Rectal smooth muscle tissue (tissue), 1 donor: ENCODE measurements at regions not wholly inside any gene's neighbourhood (a gene's known extent, or its start where the extent isn't known, plus 50 kb on each side); places are given as distances from the start of the nearest gene placed in this dataset.

Source experiments
- H3K27ac ChIP-seq: one replicate; pipeline ENCODE4 v1.7.0; 2013; ENCODE audit warnings: low read depth, low read length, inconsistent platforms
- H3K27me3 ChIP-seq: one replicate; pipeline ENCODE4 v1.7.0; 2013; ENCODE audit warnings: low read length; ENCODE audit not compliant: control insufficient read depth, insufficient read depth
- H3K36me3 ChIP-seq: one replicate; pipeline ENCODE4 v1.7.0; 2013; ENCODE audit warnings: low read length; ENCODE audit not compliant: control insufficient read depth, insufficient read depth
- H3K4me1 ChIP-seq: one replicate; pipeline ENCODE4 v1.7.0; 2013; ENCODE audit warnings: low read length; ENCODE audit not compliant: control insufficient read depth, insufficient read depth
- H3K4me3 ChIP-seq: one replicate; pipeline ENCODE4 v1.7.0; 2013; ENCODE audit warnings: low read length
- H3K9ac ChIP-seq: one replicate; pipeline ENCODE4 v1.7.0; 2013; ENCODE audit warnings: low read length

- Histone ChIP-seq H3K9ac (no peak overlapping the region), H3K36me3 (no peaks in the 10 kb centered on the region), H3K4me3 (no peak overlapping the region), H3K27ac (no peak overlapping the region), H3K4me1 (no peaks in the 10 kb centered on the region), H3K27me3 (peaks cover 3% of the 10 kb centered on the region)
Observed at GRCh38 chr2:120577721-120578295, 157.9 kb upstream of the GLI2 start.

GRCh38 chr2:120578576-120579352 is 156.9 kb upstream of the GLI2 start:
- no peak overlapping the region for H3K9ac ChIP-seq
- no peaks in the 10 kb centered on the region for H3K4me1 ChIP-seq
- H3K36me3 ChIP-seq: no peaks in the 10 kb centered on the region
- no peak overlapping the region for H3K4me3 ChIP-seq
- H3K27me3 ChIP-seq: peaks cover 3% of the 10 kb centered on the region
- no peak overlapping the region for H3K27ac ChIP-seq

- H3K9ac ChIP-seq: no peak overlapping the region
- H3K36me3 ChIP-seq: no peaks in the 10 kb centered on the region
- H3K27ac ChIP-seq: no peak overlapping the region
- no peak overlapping the region for H3K4me3 ChIP-seq
- no peaks in the 10 kb centered on the region for H3K4me1 ChIP-seq
- peaks cover 3% of the 10 kb centered on the region for H3K27me3 ChIP-seq
Observed at GRCh38 chr2:120579916-120580685, 155.6 kb upstream of the GLI2 start.

- Histone ChIP-seq H3K27ac (no peak overlapping the region), H3K4me1 (no peaks in the 10 kb centered on the region), H3K9ac (no peak overlapping the region), H3K4me3 (no peak overlapping the region), H3K27me3 (peaks cover 3% of the 10 kb centered on the region), H3K36me3 (no peaks in the 10 kb centered on the region)
Observed at GRCh38 chr2:120580709-120581108, 155.0 kb upstream of the GLI2 start.

- no peak overlapping the region for H3K9ac ChIP-seq
- no peak overlapping the region for H3K27ac ChIP-seq
- no peak overlapping the region for H3K4me3 ChIP-seq
- H3K36me3 ChIP-seq: no peaks in the 10 kb centered on the region
- H3K4me1 ChIP-seq: no peaks in the 10 kb centered on the region
- H3K27me3 ChIP-seq: peaks cover 7% of the 10 kb centered on the region
Observed at GRCh38 chr2:120583121-120583520, 152.5 kb upstream of the GLI2 start.

- Histone ChIP-seq H3K4me1 (no peaks in the 10 kb centered on the region), H3K36me3 (no peaks in the 10 kb centered on the region), H3K9ac (no peak overlapping the region), H3K4me3 (no peak overlapping the region), H3K27me3 (peaks cover 14% of the 10 kb centered on the region), H3K27ac (no peak overlapping the region)
Observed at GRCh38 chr2:120583851-120584570, 151.7 kb upstream of the GLI2 start.

- no peaks in the 10 kb centered on the region for H3K36me3 ChIP-seq
- peaks cover 15% of the 10 kb centered on the region for H3K27me3 ChIP-seq
- H3K9ac ChIP-seq: no peak overlapping the region
- H3K27ac ChIP-seq: no peak overlapping the region
- no peaks in the 10 kb centered on the region for H3K4me1 ChIP-seq
- H3K4me3 ChIP-seq: no peak overlapping the region
Observed at GRCh38 chr2:120586507-120587278, 149.0 kb upstream of the GLI2 start.

GRCh38 chr2:120587279-120587996 is 148.2 kb upstream of the GLI2 start:
- H3K4me3 ChIP-seq: no peak overlapping the region
- H3K27ac ChIP-seq: no peak overlapping the region
- no peak overlapping the region for H3K9ac ChIP-seq
- no peaks in the 10 kb centered on the region for H3K4me1 ChIP-seq
- peaks cover 15% of the 10 kb centered on the region for H3K27me3 ChIP-seq
- no peaks in the 10 kb centered on the region for H3K36me3 ChIP-seq

- Histone ChIP-seq H3K27me3 (peaks cover 15% of the 10 kb centered on the region), H3K9ac (no peak overlapping the region), H3K4me1 (no peaks in the 10 kb centered on the region), H3K27ac (no peak overlapping the region), H3K4me3 (no peak overlapping the region), H3K36me3 (no peaks in the 10 kb centered on the region)
Observed at GRCh38 chr2:120587997-120588336, 147.7 kb upstream of the GLI2 start.

- Histone ChIP-seq H3K27me3 (peaks cover 15% of the 10 kb centered on the region), H3K36me3 (no peaks in the 10 kb centered on the region), H3K9ac (no peak overlapping the region), H3K4me3 (no peak overlapping the region), H3K27ac (no peak overlapping the region), H3K4me1 (no peaks in the 10 kb centered on the region)
Observed at GRCh38 chr2:120589771-120590608, 145.7 kb upstream of the GLI2 start.

- Histone ChIP-seq H3K27me3 (peaks cover 15% of the 10 kb centered on the region), H3K4me1 (no peaks in the 10 kb centered on the region), H3K27ac (no peak overlapping the region), H3K4me3 (no peak overlapping the region), H3K9ac (no peak overlapping the region), H3K36me3 (no peaks in the 10 kb centered on the region)
Observed at GRCh38 chr2:120590841-120591240, 144.8 kb upstream of the GLI2 start.
